GM12891 (cell line): ENCODE measurements at regions not wholly inside any gene's neighbourhood (a gene's known extent, or its start where the extent isn't known, plus 50 kb on each side); places are given as distances from the start of the nearest gene placed in this dataset.

Experiments
- PAX5 ChIP-seq: IDR thresholded peaks from 2 replicates; pipeline ENCODE4 v1.6.1; 2011; ENCODE audit warnings: low read length, moderate library complexity, mild to moderate bottlenecking; ENCODE audit not compliant: insufficient read depth, severe bottlenecking
- POLR2A ChIP-seq: IDR thresholded peaks from 2 replicates; pipeline ENCODE4 v1.6.1; 2011; ENCODE audit warnings: low read depth, low read length, control low read depth
- POLR2AphosphoS5 ChIP-seq: IDR thresholded peaks from 2 replicates; pipeline ENCODE4 v1.6.1; 2011; ENCODE audit warnings: low read depth, low read length, control low read depth
- POU2F2 ChIP-seq: IDR thresholded peaks from 2 replicates; pipeline ENCODE4 v1.6.1; 2011; ENCODE audit warnings: low read depth, mild to moderate bottlenecking, control low read depth, low read length, moderate library complexity
- TAF1 ChIP-seq: IDR thresholded peaks from 2 replicates; pipeline ENCODE4 v1.6.1; 2011; ENCODE audit warnings: low read depth, low read length, control low read depth

DNA sequence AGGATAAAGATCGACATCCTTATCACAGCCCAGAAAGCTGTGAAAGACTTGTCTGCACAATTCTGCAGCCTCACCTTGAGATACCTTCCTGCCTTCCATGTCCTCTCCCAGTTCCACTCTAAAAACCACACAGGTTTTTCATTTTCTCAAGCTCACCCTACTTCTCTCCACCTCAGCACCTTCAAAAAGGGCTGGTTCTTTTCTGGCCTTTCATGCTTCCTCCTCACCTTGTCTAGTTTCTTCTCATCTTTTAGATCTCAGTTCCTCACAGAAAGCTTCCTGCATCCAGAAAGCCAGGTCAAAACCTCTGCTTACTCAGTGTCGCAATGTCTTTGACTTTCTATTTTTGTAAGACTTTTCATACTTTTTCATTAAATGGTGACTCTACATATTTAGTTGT lies 140.2 kb upstream of the STT3B start:
- TF ChIP-seq POLR2A = no peak
- no peak for TF ChIP-seq POLR2AphosphoS5
- no peak for TF ChIP-seq TAF1
- no peak for TF ChIP-seq POU2F2
- no peak for TF ChIP-seq PAX5
